ENCODE measurements at regions not wholly inside any gene's neighbourhood (a gene's known extent, or its start where the extent isn't known, plus 50 kb on each side); places are given as distances from the start of the nearest gene placed in this dataset.

DNA sequence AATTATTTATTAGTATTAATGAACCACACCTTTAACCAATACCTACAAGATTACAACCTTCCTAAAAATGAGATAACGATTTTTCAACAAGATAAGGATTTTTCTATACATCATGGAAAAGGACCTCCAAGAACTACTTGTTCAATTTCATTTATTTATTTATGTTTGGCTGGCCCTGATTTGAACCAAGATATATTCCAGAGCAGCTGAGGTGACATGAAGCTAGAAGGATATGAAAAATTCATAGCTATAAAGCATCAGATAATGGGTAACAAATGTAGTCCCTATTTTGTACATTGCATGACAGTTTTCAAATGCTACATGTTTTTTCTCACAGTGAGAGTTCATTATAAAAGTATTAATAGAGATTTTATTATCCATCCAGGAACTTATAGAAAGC, 798.5 kb upstream of the ARRDC3 start:
- no peaks in the 10 kb centered on the region for H3K4me1 ChIP-seq
- intact Hi-C loops (cut with DNase I) = no loop called here
- TF ChIP-seq, protein P1, sequence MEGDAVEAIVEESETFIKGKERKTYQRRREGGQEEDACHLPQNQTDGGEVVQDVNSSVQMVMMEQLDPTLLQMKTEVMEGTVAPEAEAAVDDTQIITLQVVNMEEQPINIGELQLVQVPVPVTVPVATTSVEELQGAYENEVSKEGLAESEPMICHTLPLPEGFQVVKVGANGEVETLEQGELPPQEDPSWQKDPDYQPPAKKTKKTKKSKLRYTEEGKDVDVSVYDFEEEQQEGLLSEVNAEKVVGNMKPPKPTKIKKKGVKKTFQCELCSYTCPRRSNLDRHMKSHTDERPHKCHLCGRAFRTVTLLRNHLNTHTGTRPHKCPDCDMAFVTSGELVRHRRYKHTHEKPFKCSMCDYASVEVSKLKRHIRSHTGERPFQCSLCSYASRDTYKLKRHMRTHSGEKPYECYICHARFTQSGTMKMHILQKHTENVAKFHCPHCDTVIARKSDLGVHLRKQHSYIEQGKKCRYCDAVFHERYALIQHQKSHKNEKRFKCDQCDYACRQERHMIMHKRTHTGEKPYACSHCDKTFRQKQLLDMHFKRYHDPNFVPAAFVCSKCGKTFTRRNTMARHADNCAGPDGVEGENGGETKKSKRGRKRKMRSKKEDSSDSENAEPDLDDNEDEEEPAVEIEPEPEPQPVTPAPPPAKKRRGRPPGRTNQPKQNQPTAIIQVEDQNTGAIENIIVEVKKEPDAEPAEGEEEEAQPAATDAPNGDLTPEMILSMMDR (IDR thresholded peaks at IDR 0.05) = no peak

DNA sequence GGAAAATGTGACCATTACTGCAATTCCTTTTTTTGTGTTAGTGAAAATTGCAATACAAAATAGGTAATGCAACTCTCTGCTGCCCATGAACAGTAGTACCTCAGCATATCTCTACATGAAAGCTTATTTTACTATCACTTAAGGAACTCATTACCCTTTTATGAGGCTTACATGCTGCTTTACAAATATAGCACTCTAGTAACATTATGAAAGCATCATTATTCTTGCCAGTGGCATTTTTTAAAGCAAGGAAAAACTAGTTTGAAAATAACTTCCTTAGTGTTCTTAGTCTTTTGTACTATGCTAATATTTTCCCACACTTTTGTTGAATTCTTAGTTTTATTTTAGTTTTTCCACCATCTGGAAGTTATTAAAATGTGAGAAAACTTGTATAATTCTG, 797.3 kb upstream of the ARRDC3 start:
- no peaks in the 10 kb centered on the region for H3K4me1 ChIP-seq
- no peaks in the 10 kb centered on the region for H3K27me3 ChIP-seq (ENCODE audit: low read depth)

More for the DNA sequence above, 798.5 kb upstream of the ARRDC3 start:
- Histone ChIP-seq H3K36me3 (no peaks in the 10 kb centered on the region), H3K4me3 (no peak overlapping the region), H3K27ac (no peak overlapping the region), H3K9me3 (no peaks in the 10 kb centered on the region), H3K27me3 (ENCODE audit: low read depth) (no peaks in the 10 kb centered on the region)
- DNase-seq (no peak), ATAC-seq (no peak)

DNA sequence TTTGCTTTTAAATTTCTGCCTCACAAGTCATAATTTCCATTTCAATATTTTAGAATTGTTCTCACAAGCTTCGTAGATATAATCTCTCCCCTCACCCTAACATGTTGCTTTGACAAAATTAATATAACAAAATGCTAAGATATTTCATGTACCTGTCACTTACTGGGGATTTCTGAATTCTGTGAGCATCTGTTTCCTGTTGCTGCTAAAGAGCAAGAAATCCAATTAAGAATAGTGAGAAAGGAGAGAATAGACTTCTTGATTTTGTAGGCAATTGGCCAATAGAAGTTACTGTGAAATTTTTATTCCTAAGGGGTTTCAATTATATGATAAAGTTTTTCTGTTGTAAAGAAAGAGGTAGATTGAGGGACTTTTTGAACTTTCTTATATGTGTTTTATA, 796.5 kb upstream of the ARRDC3 start:
- ATAC-seq = no peak
- no peak overlapping the region for H3K4me3 ChIP-seq

More for the DNA sequence above, 797.3 kb upstream of the ARRDC3 start:
- H3K27ac ChIP-seq = no peak overlapping the region
- H3K9me3 ChIP-seq = no peaks in the 10 kb centered on the region
- no peaks in the 10 kb centered on the region for H3K36me3 ChIP-seq
- intact Hi-C loops (cut with DNase I) = no loop called here
- TF ChIP-seq, protein P1 (IDR thresholded peaks at IDR 0.05) = no peak
- DNase-seq (no peak), ATAC-seq (no peak)
- H3K4me3 ChIP-seq = no peak overlapping the region

DNA sequence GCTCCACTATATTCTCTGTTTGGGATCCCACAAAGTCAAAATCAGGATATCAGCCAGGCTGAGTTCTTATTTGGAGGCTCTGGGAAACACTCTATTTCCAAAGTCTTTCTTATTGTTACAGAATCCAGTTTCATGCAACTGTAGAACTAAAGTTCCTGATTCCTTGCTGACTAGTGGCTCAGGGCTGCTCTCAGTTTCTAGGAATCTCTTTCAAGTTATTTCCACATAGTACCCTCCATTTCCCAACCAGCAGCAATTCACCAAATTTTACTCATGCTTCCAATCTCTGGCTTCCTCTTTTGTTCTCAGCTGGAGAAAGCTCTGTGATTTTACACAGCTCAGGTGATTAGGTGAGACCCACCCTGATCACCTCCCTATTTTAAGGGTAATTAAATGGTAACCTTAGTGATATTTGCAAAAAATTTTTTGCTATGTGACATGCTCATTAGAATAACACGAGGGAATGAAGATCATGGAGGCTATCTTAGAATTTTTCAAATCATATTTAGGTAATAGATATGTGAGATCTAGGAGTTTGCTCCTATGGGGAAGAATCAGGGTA, 794.9 kb upstream of the ARRDC3 start:
- intact Hi-C loops (cut with DNase I) = no loop called here
- Histone ChIP-seq H3K9me3 (no peaks in the 10 kb centered on the region), H3K4me1 (no peaks in the 10 kb centered on the region), H3K27ac (no peak overlapping the region), H3K36me3 (no peaks in the 10 kb centered on the region), H3K27me3 (ENCODE audit: low read depth) (no peaks in the 10 kb centered on the region), H3K4me3 (no peak overlapping the region)
- ATAC-seq (no peak), DNase-seq (no peak)
- TF ChIP-seq, protein P1 (IDR thresholded peaks at IDR 0.05) = no peak

More for the DNA sequence above, 796.5 kb upstream of the ARRDC3 start:
- Histone ChIP-seq H3K36me3 (no peaks in the 10 kb centered on the region), H3K9me3 (no peaks in the 10 kb centered on the region), H3K27me3 (ENCODE audit: low read depth) (no peaks in the 10 kb centered on the region), H3K27ac (no peak overlapping the region), H3K4me1 (no peaks in the 10 kb centered on the region)
- TF ChIP-seq, protein P1 (IDR thresholded peaks at IDR 0.05) = no peak
- no peak for DNase-seq
- intact Hi-C loops (cut with DNase I) = no loop called here

DNA sequence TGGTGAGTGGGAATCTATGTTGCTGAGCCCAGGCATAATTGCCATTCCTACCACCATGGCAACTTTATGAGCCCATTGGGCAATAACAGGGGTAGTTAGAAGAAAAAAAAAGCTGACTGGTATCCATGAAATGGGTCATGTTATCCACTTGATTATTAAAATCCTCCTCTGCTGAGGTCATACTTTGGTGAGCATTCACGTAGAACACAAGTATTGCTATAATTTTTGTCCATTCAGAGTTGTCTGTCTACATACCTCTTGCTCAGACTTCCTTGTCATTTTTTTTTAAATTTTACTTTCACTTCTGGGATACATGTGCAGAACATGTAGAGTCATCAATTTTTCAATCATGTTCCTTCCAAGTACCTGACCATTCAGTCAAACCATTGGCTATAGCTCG, 780.8 kb upstream of the ARRDC3 start:
- no peaks in the 10 kb centered on the region for H3K9me3 ChIP-seq
- TF ChIP-seq, protein P1 (IDR thresholded peaks at IDR 0.05) = no peak
- H3K36me3 ChIP-seq = no peaks in the 10 kb centered on the region
- no peak overlapping the region for H3K27ac ChIP-seq
- H3K27me3 ChIP-seq (ENCODE audit: low read depth) = no peaks in the 10 kb centered on the region
- DNase-seq (no peak), ATAC-seq (no peak)
- H3K4me1 ChIP-seq = no peaks in the 10 kb centered on the region
- H3K4me3 ChIP-seq = no peak overlapping the region
- intact Hi-C loops (cut with DNase I) = no loop called here

Data from lower lobe of right lung (tissue), 2 donors.